ENCODE measurements at regions not wholly inside any gene's neighbourhood (a gene's known extent, or its start where the extent isn't known, plus 50 kb on each side); places are given as distances from the start of the nearest gene placed in this dataset.

DNA sequence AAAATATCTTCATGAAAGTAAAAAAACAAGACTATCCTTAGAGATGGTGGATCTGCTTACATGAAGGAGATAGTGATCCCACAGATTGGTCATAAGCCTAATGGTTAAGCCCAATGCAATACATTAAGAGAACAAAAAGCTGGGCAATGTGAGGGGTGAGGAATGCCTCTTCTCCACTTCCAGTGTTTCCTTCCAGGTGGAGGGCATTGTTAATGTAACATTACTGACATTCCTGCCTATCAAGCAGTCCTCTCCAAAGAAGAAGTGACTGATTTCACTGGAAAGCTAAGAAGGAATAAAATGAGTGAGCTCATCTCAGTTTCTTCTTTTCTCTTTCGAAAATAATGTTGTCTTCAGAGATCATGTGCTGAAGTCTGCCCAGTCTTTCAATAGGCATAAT is 207.8 kb downstream of the RAB38 start:
- TF ChIP-seq, protein P1, sequence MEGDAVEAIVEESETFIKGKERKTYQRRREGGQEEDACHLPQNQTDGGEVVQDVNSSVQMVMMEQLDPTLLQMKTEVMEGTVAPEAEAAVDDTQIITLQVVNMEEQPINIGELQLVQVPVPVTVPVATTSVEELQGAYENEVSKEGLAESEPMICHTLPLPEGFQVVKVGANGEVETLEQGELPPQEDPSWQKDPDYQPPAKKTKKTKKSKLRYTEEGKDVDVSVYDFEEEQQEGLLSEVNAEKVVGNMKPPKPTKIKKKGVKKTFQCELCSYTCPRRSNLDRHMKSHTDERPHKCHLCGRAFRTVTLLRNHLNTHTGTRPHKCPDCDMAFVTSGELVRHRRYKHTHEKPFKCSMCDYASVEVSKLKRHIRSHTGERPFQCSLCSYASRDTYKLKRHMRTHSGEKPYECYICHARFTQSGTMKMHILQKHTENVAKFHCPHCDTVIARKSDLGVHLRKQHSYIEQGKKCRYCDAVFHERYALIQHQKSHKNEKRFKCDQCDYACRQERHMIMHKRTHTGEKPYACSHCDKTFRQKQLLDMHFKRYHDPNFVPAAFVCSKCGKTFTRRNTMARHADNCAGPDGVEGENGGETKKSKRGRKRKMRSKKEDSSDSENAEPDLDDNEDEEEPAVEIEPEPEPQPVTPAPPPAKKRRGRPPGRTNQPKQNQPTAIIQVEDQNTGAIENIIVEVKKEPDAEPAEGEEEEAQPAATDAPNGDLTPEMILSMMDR (IDR thresholded peaks at IDR 0.05), result no peak
- TF ChIP-seq POLR2A (IDR thresholded peaks at IDR 0.05), result no peak

Data from lower leg skin (tissue), 3 donors.